ENCODE measurements at regions not wholly inside any gene's neighbourhood (a gene's known extent, or its start where the extent isn't known, plus 50 kb on each side); places are given as distances from the start of the nearest gene placed in this dataset.
"Not testable (repeated sequence)": the region's sequence is repeated elsewhere in the genome, so short reads cannot be mapped to it uniquely, and the experiment has no call there.

DNA sequence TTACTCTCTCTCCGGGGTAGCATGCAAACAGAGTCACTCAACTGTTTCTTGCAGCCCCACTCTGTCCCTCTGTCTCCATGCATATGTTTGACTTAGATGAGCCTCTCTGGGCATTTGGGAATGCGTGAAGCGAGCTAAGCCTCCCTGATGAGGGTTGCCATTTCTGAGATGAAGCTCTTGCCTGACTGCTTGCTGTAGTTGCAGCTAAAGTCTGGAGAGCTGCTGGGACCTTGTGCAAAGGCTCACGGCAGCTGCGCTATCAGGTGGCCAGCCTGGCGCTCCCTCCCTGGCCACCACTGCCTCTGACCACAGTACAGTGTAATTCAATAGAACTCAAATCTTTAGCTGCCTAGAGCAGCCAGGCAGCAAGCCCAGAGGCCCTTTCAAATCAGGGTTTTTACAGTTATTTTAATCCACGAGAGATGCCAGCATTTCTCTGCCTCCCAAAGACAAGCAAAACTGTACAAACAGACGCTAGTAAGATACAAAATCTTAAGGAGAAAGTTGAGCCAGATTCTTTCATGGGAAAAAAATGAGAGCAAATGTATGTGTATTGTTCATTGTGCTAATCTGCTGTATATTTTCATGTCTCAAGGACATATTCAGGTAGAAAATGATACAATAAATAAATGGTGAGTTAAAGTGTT is 694.6 kb downstream of the PRIM2 start:
- DNase-seq (ENCODE audit: low read depth, low spot score); in situ Hi-C loops (cut with HindIII; ENCODE audit: low pct_unique_long_range_greater_than_20kb, low sequenced_read_pairs): not testable (repeated sequence)

DNA sequence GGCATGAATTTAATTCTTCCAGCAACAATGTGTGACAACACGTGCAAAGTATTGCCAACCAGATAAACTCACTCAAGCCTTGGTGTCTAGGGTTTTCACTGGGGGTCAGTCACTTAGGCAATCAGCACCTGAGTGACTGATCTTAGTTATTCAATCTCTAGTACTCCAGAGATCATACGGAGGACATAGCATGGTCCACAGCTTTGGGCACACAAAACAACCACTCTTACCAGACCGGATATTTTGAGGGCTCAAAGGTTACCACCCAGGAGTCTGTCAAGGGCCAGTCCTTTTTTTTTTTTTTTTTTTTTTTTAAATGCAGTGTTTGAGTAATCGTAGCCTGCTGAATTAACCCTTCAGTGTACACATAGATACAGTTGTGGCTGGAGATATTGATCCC is 699.2 kb downstream of the PRIM2 start:
- in situ Hi-C loops (cut with HindIII; ENCODE audit: low pct_unique_long_range_greater_than_20kb, low sequenced_read_pairs); DNase-seq (ENCODE audit: low read depth, low spot score): not testable (repeated sequence)

DNA sequence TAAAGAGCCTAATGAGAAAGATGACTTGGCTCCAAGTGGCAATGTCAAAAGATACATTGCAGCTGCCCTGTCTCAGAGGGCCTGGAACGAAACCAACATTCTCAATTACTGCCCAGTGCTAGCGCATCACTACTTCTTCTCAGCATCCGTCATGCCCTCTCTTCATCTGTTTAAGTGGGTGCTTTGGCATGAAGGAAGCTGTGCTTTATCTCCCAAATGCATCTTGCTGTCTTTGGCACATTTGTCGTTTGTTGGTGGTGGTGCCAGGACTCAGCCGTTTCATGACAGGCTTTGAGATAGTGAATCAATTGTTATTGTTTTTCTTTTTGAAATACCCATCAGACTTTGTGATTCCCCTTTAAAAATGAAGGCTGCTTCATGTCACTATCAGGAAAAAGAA is 710.8 kb downstream of the PRIM2 start:
- in situ Hi-C loops (cut with HindIII; ENCODE audit: low pct_unique_long_range_greater_than_20kb, low sequenced_read_pairs); DNase-seq (ENCODE audit: low read depth, low spot score): not testable (repeated sequence)

DNA sequence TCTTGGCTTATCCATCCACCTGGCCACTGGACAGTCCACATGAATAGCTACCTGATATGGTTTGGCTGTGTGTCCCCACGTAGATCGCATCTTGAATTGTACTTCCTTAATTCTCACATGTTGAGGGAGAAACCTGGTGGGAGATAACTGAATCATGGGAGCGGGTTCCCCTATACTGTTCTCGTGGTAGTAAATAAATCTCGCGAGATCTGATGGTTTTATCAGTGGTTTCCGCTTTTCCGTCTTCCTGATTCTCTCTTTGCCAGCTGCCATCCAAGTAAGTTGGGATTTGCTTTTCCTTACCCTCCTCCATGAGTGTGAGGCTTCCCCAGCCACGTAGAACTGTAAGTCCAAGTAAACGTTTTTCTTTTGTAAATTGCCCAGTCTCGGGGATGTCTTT is 720.8 kb downstream of the PRIM2 start:
- in situ Hi-C loops (cut with HindIII; ENCODE audit: low pct_unique_long_range_greater_than_20kb, low sequenced_read_pairs); DNase-seq (ENCODE audit: low read depth, low spot score): not testable (repeated sequence)

DNA sequence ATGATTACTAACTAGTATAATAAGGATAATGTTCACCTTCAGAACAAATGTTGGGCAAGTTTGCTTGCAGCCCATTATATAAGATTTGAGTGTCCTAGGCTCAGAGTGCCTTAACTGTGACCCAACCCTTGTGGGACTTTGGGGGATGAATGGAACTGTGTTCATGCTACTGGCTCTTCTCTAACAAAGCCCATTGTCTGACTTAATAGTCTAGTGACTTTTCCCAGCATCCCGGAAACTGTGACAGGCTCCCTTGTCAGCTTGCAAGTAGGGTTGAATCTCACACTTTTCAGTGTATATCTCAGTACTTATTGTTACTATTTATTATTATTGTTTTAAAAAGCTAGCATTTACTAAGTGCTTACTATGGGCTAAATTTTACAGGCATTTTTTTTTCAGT is 729.2 kb downstream of the PRIM2 start:
- in situ Hi-C loops (cut with HindIII; ENCODE audit: low pct_unique_long_range_greater_than_20kb, low sequenced_read_pairs): not testable (repeated sequence)

DNA sequence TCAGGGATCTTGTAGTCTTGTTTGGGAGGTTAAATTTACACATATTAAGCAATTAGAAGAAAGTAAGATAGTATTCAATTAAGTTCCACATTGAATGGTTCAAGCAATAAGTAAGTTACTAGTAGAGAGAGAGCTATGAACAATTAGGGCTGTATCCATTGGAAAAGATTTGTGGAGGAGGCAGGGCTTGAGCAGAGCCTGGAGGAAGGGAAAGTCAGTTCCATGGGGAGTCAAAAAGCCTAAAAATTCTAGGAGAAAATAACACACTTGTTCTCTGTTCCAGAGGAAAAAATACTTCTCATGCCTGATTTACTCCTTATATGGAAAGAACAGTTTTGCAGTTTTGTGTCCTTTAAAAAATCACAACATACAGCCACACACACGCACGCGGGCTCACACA is 730.0 kb downstream of the PRIM2 start:
- in situ Hi-C loops (cut with HindIII; ENCODE audit: low pct_unique_long_range_greater_than_20kb, low sequenced_read_pairs); DNase-seq (ENCODE audit: low read depth, low spot score): not testable (repeated sequence)

More for the DNA sequence above, 729.2 kb downstream of the PRIM2 start:
- DNase-seq (ENCODE audit: low read depth, low spot score): not testable (repeated sequence)

DNA sequence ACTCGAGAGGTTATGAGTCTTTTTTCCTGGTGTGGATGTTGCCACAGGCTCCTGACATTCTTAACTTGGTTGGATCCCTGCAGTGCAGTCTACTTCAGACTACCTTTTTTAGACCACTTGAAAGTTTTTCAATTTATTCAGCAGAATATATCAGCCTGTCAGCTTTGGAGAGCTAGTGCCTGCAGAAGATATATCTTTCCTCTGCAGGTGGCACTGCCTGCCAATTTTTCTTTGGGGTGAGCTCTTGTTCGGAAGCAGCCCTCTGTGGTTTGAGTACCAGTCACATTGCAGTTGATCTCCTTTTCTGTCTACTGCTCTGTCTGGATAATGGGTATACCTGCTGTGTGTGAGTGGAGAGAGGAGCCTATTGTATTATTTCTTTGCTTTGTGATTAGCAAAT is 730.4 kb downstream of the PRIM2 start:
- in situ Hi-C loops (cut with HindIII; ENCODE audit: low pct_unique_long_range_greater_than_20kb, low sequenced_read_pairs): not testable (repeated sequence)
- DNase-seq (ENCODE audit: low read depth, low spot score): peak; percentile 17

DNA sequence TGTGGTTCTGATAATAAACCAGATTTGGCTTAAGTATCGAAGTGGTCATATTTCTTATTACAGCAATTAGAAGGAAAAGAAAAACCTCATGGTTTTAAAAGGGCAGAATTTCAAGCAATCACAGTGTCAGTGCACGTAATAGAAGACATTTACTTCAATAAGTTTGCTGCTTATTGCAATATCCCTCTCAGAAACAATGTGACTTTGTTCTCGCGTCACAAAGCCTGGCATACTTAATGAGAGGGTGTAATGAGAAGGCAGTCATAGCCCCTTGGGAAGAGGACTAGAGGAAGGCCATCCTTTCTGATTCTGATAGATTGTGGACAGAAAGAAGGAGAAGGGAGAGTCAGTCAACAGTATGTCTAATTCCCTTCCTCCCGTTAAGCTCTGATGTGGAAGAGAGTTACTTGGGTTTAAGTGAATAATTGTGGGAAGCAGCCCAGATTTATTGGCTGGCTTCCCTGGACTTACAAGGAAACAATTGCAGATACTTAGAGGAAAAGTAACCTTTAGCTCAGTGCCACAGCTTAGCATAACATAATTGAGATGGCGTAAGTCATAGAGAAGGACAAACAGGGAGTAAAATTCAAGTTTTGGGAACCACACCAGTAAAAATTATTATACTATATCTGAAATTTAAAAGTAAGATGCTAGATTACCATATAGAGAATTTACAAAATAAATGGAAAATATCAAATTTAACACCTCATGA is 738.2 kb downstream of the PRIM2 start:
- peak; percentile 8 for DNase-seq (ENCODE audit: low read depth, low spot score)
- in situ Hi-C loops (cut with HindIII; ENCODE audit: low pct_unique_long_range_greater_than_20kb, low sequenced_read_pairs): not testable (repeated sequence)

DNA sequence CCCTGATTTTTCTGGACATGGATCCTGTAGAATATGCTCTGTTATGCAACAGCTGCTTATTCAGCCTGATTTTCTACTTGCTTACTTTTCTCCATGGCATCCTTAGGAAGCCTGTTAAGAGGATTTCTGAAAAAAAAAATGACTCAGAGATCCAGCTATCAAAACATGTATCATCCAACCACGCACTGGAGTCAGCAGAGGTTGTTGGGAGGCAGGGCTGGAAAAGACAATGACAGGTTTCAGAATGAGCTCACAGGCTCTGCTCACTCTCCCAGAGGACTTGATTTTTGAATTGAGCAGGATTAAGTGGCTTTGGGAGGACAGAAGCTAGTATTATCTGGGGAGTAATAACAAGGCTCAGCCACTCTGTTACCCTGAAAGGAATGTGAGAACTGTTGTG is 742.3 kb downstream of the PRIM2 start:
- DNase-seq (ENCODE audit: low read depth, low spot score): peak; percentile 33
- in situ Hi-C loops (cut with HindIII; ENCODE audit: low pct_unique_long_range_greater_than_20kb, low sequenced_read_pairs): not testable (repeated sequence)

DNA sequence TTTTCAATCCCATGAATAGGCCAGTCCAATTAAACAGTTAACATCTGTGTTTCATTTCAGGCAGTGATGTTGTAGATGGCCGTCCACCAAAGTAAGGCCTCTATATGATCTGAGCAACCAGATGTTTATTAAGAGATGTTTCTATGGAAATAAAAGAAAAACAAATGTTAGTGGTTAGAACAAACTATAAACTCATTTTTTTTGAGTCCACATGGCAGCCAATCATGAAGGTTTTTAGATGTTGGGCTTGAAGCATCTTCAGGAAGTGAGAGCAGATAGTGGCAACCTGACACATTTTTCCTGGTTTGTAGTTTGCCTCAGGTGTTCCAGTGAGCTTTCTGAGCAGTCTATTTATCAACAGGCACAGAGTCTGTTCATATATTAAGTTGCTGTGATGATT is 746.1 kb downstream of the PRIM2 start:
- in situ Hi-C loops (cut with HindIII; ENCODE audit: low pct_unique_long_range_greater_than_20kb, low sequenced_read_pairs); DNase-seq (ENCODE audit: low read depth, low spot score): not testable (repeated sequence)

DNA sequence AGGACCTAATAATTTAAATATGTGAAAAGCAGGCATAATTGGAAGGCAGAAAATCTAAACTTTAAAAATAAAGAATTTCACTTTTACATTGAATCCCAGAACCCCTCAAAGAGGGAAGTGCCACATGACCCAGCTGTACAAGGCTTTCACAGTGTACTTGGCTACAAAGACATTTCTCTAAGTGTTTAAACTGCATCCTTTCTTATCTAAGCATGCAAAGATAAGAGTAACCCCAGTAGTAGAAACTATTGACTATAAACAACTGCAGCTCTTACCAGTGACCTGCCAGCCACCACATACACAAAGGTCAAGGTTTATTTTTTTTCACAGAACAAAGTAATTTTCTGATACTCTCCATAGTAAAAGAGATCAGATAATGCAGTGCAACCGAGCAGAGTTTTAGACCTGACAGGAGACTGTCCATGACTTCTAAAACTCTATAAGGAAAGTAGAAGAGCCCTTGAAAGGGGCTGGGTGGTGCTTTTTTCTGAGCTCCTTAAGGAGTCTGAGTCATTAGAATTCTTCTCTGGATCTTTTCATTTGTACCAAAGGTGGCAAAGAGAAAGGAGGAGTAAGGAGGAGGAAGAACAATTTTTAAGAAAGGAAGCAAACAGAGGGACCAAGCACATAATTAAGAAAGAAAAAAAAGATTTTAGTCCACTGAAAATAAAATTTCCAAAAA is 750.6 kb downstream of the PRIM2 start:
- DNase-seq (ENCODE audit: low read depth, low spot score); in situ Hi-C loops (cut with HindIII; ENCODE audit: low pct_unique_long_range_greater_than_20kb, low sequenced_read_pairs): not testable (repeated sequence)

DNA sequence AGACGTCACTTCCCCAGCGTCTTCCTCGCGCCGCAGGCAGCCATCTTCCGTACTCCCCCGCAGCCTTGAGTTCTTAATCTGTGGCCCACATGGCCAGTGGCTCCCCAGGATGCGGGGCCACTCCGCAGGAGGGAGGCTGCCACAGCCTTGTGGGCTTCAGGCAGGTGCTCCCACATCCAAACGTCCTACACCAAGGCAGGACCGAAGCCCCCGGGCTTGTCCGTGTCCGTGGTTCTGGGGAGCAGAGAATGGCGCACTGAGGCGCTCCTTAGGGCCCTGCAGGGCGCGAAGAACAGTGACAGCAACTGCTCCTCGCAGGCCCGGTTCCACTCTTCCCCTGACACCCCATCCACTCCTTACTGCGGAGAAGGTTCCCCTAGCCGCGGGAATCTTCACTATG is 755.8 kb downstream of the PRIM2 start:
- no peak for DNase-seq (ENCODE audit: low read depth, low spot score)
- in situ Hi-C loops (cut with HindIII; ENCODE audit: low pct_unique_long_range_greater_than_20kb, low sequenced_read_pairs): no loop called here

DNA sequence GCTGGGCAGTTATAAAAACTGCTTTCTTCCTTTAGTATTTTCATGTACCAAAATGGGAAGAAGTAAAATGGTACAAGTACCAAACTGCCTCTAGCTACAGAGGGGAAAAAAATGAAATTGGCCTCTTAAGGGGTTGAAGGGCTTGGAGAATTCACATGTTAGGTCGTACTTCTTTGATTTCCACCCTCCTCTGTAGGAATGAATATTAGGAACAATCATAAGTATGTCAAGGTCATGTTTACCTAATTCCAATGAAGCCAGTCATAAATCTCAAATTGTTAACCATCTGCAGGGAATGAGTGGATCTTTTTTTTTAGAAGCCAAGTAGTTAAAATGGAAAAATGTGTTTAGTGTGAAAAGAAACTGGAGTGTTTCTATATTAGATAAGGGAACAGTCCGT is 772.6 kb downstream of the PRIM2 start:
- DNase-seq (ENCODE audit: low read depth, low spot score); in situ Hi-C loops (cut with HindIII; ENCODE audit: low pct_unique_long_range_greater_than_20kb, low sequenced_read_pairs): not testable (repeated sequence)

DNA sequence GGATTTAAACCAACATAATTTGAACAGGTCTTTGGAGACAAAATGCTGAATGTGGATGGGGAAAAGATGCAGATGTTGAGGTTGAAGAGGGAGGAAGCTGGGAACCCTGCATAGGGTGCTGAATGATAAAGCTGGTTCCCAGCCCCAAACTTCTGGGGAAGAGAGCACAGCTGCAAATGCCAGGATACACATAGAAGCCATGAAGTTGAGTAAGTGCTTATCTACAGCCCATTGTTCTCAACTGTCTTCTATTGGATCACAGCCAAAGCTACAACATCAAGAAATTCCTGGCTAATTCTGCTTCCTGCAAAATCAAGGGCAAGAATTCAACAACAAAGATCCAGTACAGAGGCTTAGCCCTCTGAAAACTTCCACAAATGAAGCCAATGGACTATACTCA is 779.8 kb downstream of the PRIM2 start:
- in situ Hi-C loops (cut with HindIII; ENCODE audit: low pct_unique_long_range_greater_than_20kb, low sequenced_read_pairs); DNase-seq (ENCODE audit: low read depth, low spot score): not testable (repeated sequence)

DNA sequence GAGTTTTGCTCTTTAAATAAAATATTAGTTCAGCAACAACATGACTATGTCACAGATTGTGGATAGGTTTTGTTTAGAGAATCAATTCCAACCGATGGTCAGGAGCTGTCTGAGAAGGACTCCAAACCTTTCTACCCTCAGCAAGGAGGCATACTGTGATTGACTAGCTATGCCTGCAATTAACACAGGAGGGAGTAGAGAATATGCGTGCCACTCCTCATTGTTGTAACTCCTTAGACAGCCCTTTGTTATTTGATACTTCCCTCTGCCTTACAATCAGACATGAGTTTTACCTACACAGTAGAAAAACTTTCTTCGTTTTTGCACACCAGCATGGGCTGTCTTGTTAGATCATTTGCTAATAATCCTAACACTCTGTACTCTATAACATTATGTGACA is 796.5 kb downstream of the PRIM2 start:
- in situ Hi-C loops (cut with HindIII; ENCODE audit: low pct_unique_long_range_greater_than_20kb, low sequenced_read_pairs): no loop called here
- no peak for DNase-seq (ENCODE audit: low read depth, low spot score)

DNA sequence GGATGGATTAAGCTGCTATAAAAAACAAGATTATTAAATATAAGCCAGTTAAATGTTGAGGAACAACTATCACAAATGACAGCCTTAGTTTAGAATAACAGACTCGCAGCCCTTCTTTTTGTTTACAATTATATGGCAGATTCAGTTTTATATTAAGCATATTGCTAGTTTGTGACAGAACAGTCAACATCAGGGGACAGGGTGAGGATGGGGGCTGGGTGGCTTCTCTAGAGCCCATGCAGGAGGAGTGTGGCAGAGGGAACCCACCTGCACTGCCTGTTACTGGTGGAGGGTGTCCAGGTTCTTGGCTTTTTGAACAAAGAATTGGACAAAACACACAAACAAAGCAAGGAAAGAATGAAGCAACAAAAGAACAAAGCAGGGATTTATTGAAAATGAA is 799.7 kb downstream of the PRIM2 start:
- in situ Hi-C loops (cut with HindIII; ENCODE audit: low pct_unique_long_range_greater_than_20kb, low sequenced_read_pairs); DNase-seq (ENCODE audit: low read depth, low spot score): not testable (repeated sequence)

DNA sequence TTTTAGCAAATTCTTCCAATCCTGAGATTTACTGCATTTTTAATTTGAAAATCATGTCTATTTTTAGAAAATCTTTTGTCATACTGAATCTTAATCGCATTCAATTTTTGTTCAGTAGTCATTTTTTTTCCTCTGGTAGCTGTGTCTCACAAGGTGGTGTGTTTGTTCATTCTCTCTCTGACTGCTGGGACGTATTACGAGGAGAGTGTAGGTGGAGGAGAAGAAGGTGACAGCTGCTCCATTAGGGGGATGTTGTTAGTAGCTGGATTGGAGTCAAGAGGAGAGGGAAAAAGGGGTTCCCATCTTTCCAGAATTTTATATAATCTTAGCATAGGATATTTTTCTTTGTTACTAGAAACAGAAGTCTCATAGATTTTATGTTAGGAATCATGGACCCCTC is 804.2 kb downstream of the PRIM2 start:
- in situ Hi-C loops (cut with HindIII; ENCODE audit: low pct_unique_long_range_greater_than_20kb, low sequenced_read_pairs); DNase-seq (ENCODE audit: low read depth, low spot score): not testable (repeated sequence)

DNA sequence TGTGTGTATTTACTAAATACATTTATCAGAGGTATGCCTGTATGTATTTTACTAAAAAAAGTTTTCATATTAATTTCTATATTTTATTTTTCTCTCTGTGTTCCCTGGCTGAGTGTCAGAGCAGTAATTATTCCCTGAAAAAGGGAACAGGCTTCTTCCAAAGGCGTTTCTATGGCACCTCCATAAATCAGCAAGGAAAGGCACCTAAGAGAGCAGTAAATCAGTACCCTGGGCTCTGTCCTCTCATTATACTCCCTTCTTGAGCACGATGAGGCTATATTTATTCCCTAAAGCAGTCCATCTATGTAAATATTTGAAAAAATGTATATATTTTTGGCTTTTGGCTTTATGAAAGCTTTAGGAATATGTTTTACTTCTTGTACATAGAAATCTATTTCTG is 806.3 kb downstream of the PRIM2 start:
- DNase-seq (ENCODE audit: low read depth, low spot score); in situ Hi-C loops (cut with HindIII; ENCODE audit: low pct_unique_long_range_greater_than_20kb, low sequenced_read_pairs): not testable (repeated sequence)

All from SK-MEL-5 (cell line).